LNCAP (cell line): ENCODE measurements at regions not wholly inside any gene's neighbourhood (a gene's known extent, or its start where the extent isn't known, plus 50 kb on each side); places are given as distances from the start of the nearest gene placed in this dataset.

ENCODE experiments used
- CTCF ChIP-seq: fragments of 450-650 bp; IDR thresholded peaks from 2 replicates; pipeline ENCODE4 v1.5.1; 2017; ENCODE audit warnings: mild to moderate bottlenecking

GRCh38 chr4:187362937-187363857 lies 632.4 kb upstream of the ZFP42 start:
- no peak for TF ChIP-seq CTCF

- TF ChIP-seq CTCF, result no peak
Observed at GRCh38 chr4:187364401-187364800, 631.2 kb upstream of the ZFP42 start.

GRCh38 chr4:187364851-187365250 lies 630.7 kb upstream of the ZFP42 start:
- TF ChIP-seq CTCF, result no peak

GRCh38 chr4:187366530-187366929 lies 629.0 kb upstream of the ZFP42 start:
- no peak for TF ChIP-seq CTCF

GRCh38 chr4:187370918-187371317 lies 624.7 kb upstream of the ZFP42 start:
- TF ChIP-seq CTCF, result no peak

- no peak for TF ChIP-seq CTCF
Observed at GRCh38 chr4:187378441-187378840, 617.1 kb upstream of the ZFP42 start.

- TF ChIP-seq CTCF, result no peak; the same call in 1 of the 2 replicates
Observed at GRCh38 chr4:187380181-187380581, 615.4 kb upstream of the ZFP42 start.

- TF ChIP-seq CTCF, result no peak
Observed at GRCh38 chr4:187383181-187383580, 612.4 kb upstream of the ZFP42 start.
